ENCODE measurements at regions not wholly inside any gene's neighbourhood (a gene's known extent, or its start where the extent isn't known, plus 50 kb on each side); places are given as distances from the start of the nearest gene placed in this dataset.
"Not testable (repeated sequence)": the region's sequence is repeated elsewhere in the genome, so short reads cannot be mapped to it uniquely, and the experiment has no call there.

- no peak for DNase-seq
Observed at GRCh38 chr17:31798205-31798724, 60.8 kb downstream of the COPRS start.

- DNase-seq: not testable (repeated sequence)
Observed at GRCh38 chr17:31795941-31796340, 63.1 kb downstream of the COPRS start.

- DNase-seq: no peak
Observed at GRCh38 chr17:31794111-31794510, 64.9 kb downstream of the COPRS start.

- DNase-seq: not testable (repeated sequence)
Observed at GRCh38 chr17:31793634-31794033, 65.4 kb downstream of the COPRS start.

- no peak for DNase-seq
Observed at GRCh38 chr17:31792007-31792585, 66.9 kb downstream of the COPRS start.

GRCh38 chr17:31789707-31790505 is 69.1 kb downstream of the COPRS start:
- no peak for DNase-seq

- DNase-seq: no peak
Observed at GRCh38 chr17:31788956-31789355, 70.1 kb downstream of the COPRS start.

GRCh38 chr17:31788571-31788946 is 70.5 kb downstream of the COPRS start:
- no peak for DNase-seq

- DNase-seq: no peak
Observed at GRCh38 chr17:31787857-31788570, 71.0 kb downstream of the COPRS start.

- no peak for DNase-seq
Observed at GRCh38 chr17:31786796-31787481, 72.1 kb downstream of the COPRS start.

GRCh38 chr17:31780483-31780882 is 78.6 kb downstream of the COPRS start:
- DNase-seq: no peak

- no peak for DNase-seq
Observed at GRCh38 chr17:31778523-31778922, 80.5 kb downstream of the COPRS start.

GRCh38 chr17:31771328-31771727 is 87.7 kb downstream of the COPRS start:
- not testable (repeated sequence) for DNase-seq

- DNase-seq: not testable (repeated sequence)
Observed at GRCh38 chr17:31770501-31770900, 88.5 kb downstream of the COPRS start.

GRCh38 chr17:31761836-31762510 is 97.1 kb downstream of the COPRS start:
- DNase-seq: not testable (repeated sequence)

GRCh38 chr17:31758646-31759045 is 100.4 kb downstream of the COPRS start:
- no peak for DNase-seq

GRCh38 chr17:31757097-31757496 is 101.9 kb downstream of the COPRS start:
- no peak for DNase-seq

GRCh38 chr17:31754239-31754945 is 104.7 kb downstream of the COPRS start:
- DNase-seq: no peak

- no peak for DNase-seq
Observed at GRCh38 chr17:31753011-31753410, 106.0 kb downstream of the COPRS start.

- DNase-seq: no peak
Observed at GRCh38 chr17:31752584-31752983, 106.5 kb downstream of the COPRS start.

GRCh38 chr17:31750578-31750977 is 108.5 kb downstream of the COPRS start:
- no peak for DNase-seq

GRCh38 chr17:31748881-31749280 is 110.2 kb downstream of the COPRS start:
- DNase-seq: no peak

Data from NCI-H1417 (cell line).